GM21528 (cell line): ENCODE measurements at regions not wholly inside any gene's neighbourhood (a gene's known extent, or its start where the extent isn't known, plus 50 kb on each side); places are given as distances from the start of the nearest gene placed in this dataset.
"Not testable (repeated sequence)": the region's sequence is repeated elsewhere in the genome, so short reads cannot be mapped to it uniquely, and the experiment has no call there.

Experiments used
- ATAC-seq: cut with Tn5 transposase; IDR thresholded peaks from one replicate; pipeline ENCODE4 v1.9.1; 2021; ENCODE audit warnings: mild to moderate bottlenecking, moderate library complexity; ENCODE audit not compliant: unreplicated experiment, low FRiP score

GRCh38 chr3:181358060-181358459 is 353.7 kb upstream of the SOX2 start:
- ATAC-seq = no peak

GRCh38 chr3:181354140-181354539 is 357.6 kb upstream of the SOX2 start:
- ATAC-seq = no peak

GRCh38 chr3:181344331-181344730 is 354.8 kb upstream of the DNAJC19 start:
- ATAC-seq = no peak

GRCh38 chr3:181336597-181336996 is 347.1 kb upstream of the DNAJC19 start:
- no peak for ATAC-seq

- no peak for ATAC-seq
These were observed 343.9 kb upstream of the DNAJC19 start for GRCh38 chr3:181333394-181333793.

GRCh38 chr3:181330821-181331563 is 341.5 kb upstream of the DNAJC19 start:
- no peak for ATAC-seq

- ATAC-seq = no peak
These were observed 340.7 kb upstream of the DNAJC19 start for GRCh38 chr3:181330257-181330656.

- no peak for ATAC-seq
These were observed 339.5 kb upstream of the DNAJC19 start for GRCh38 chr3:181329024-181329423.

GRCh38 chr3:181328346-181328745 is 338.8 kb upstream of the DNAJC19 start:
- no peak for ATAC-seq

- no peak for ATAC-seq
These were observed 337.8 kb upstream of the DNAJC19 start for GRCh38 chr3:181327349-181327748.

- no peak for ATAC-seq
These were observed 337.2 kb upstream of the DNAJC19 start for GRCh38 chr3:181326637-181327223.

- not testable (repeated sequence) for ATAC-seq
These were observed 335.0 kb upstream of the DNAJC19 start for GRCh38 chr3:181324516-181324915.

- ATAC-seq = no peak
These were observed 328.8 kb upstream of the DNAJC19 start for GRCh38 chr3:181318321-181318720.

- ATAC-seq = no peak
These were observed 328.0 kb upstream of the DNAJC19 start for GRCh38 chr3:181317508-181317907.

GRCh38 chr3:181316482-181316881 is 326.9 kb upstream of the DNAJC19 start:
- ATAC-seq = no peak

GRCh38 chr3:181313335-181313734 is 323.8 kb upstream of the DNAJC19 start:
- no peak for ATAC-seq

GRCh38 chr3:181311186-181311585 is 321.6 kb upstream of the DNAJC19 start:
- no peak for ATAC-seq

- no peak for ATAC-seq
These were observed 313.4 kb upstream of the DNAJC19 start for GRCh38 chr3:181302960-181303359.

GRCh38 chr3:181300033-181300432 is 310.5 kb upstream of the DNAJC19 start:
- ATAC-seq = no peak

- no peak for ATAC-seq
These were observed 308.9 kb upstream of the DNAJC19 start for GRCh38 chr3:181298421-181298820.

- no peak for ATAC-seq
These were observed 303.4 kb upstream of the DNAJC19 start for GRCh38 chr3:181292984-181293383.

- ATAC-seq = no peak
These were observed 301.4 kb upstream of the DNAJC19 start for GRCh38 chr3:181290941-181291340.
